Fibroblast of lung (primary cell): ENCODE measurements at regions not wholly inside any gene's neighbourhood (a gene's known extent, or its start where the extent isn't known, plus 50 kb on each side); places are given as distances from the start of the nearest gene placed in this dataset.
A peak's percentile ranks its signal among the peaks of the same experiment; 100 is the strongest.

Experiments
- CTCF ChIP-seq, 2 donors: IDR thresholded peaks in 1 of 2; conservative IDR thresholded peaks in 1 of 2; 1 replicate in 1 of 2; 2 replicates in 1 of 2; pipeline ENCODE4 v1.5.1; 2011 to 2012; ENCODE audit warnings: low read length in 2 of 2, control low read depth in 1 of 2, inconsistent platforms in 1 of 2, low read depth in 1 of 2, mild to moderate bottlenecking in 1 of 2
- EZH2 ChIP-seq: IDR thresholded peaks from 2 replicates; pipeline ENCODE4 v1.5.1; 2012; ENCODE audit warnings: low read length, control low read depth, mild to moderate bottlenecking; ENCODE audit errors: missing control alignments

DNA sequence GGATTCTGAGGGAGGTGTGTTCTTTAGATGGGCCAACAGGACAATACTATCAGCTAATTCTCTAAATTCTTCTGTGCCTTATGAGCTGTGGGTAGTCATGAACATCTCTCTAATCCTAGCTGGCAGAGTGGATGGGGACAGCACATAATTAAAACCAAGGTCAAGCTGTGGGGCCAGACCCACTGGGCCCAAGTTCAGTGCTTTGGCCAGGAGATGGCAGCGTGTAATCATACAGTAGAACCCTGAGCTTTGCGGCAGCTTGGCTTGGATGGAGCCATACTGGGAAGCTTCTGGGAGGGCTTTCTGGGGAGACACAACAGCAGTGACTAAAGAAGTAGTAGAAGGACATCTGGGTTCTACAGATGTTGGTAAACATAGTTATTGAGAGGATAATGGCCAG, 140.3 kb upstream of the CXCL13 start:
- TF ChIP-seq CTCF (conservative IDR thresholded peaks at IDR 0.05 in 1 of 2, IDR thresholded peaks at IDR 0.05 in 1 of 2; ENCODE audit: low read depth in 1 of 2, low read length in 2 of 2) = peak; percentile 31 to 58
- TF ChIP-seq EZH2 = no peak
